HL-60 (cell line): ENCODE measurements at regions not wholly inside any gene's neighbourhood (a gene's known extent, or its start where the extent isn't known, plus 50 kb on each side); places are given as distances from the start of the nearest gene placed in this dataset.

ENCODE experiments used
- CTCF ChIP-seq: IDR thresholded peaks from one replicate; pipeline ENCODE4 v1.5.1; 2011; ENCODE audit warnings: low read length, control low read depth, inconsistent platforms; ENCODE audit not compliant: insufficient read depth
- GABPA ChIP-seq: IDR thresholded peaks from 2 replicates; pipeline ENCODE4 v1.6.1; 2012; ENCODE audit warnings: low read depth
- POLR2AphosphoS5 ChIP-seq: IDR thresholded peaks from 2 replicates; pipeline ENCODE4 v1.6.1; 2012; ENCODE audit warnings: low read depth
- REST ChIP-seq: IDR thresholded peaks from 2 replicates; pipeline ENCODE4 v1.6.1; 2012; ENCODE audit warnings: low read depth; ENCODE audit not compliant: insufficient replicate concordance

GRCh38 chr6:9948678-9949077 lies 466.2 kb downstream of the TFAP2A start:
- TF ChIP-seq CTCF (no peak), POLR2AphosphoS5 (no peak), GABPA (no peak), REST (no peak)
